Activated T-helper 1 cell treated with anti-CD3 and anti-CD28 coated beads, Interleukin-12 subunit alpha, Interleukin-12 subunit beta, Interleukin-2, Interleukin-4 antibody, amounts not matched to agents 30 ng/mL and 10 ng/mL and 1 ng/mL, durations not matched to agents 14 hours and 24 hours and 36 hours (primary cell): ENCODE measurements at regions not wholly inside any gene's neighbourhood (a gene's known extent, or its start where the extent isn't known, plus 50 kb on each side); places are given as distances from the start of the nearest gene placed in this dataset.

Experiments used
- DNase-seq: peaks from one replicate; pipeline ENCODE4 v3.0.0; 2021; ENCODE audit warnings: low spot score
- H3K27ac Mint-ChIP-seq: one replicate; pipeline ENCODE4 v1.8.0; 2021; ENCODE audit warnings: mild to moderate bottlenecking, mixed read lengths
- H3K27me3 Mint-ChIP-seq: one replicate; pipeline ENCODE4 v1.8.0; 2022; ENCODE audit warnings: mild to moderate bottlenecking, moderate library complexity, mixed read lengths; ENCODE audit not compliant: insufficient read depth
- H3K36me3 Mint-ChIP-seq: one replicate; pipeline ENCODE4 v1.8.0; 2021; ENCODE audit warnings: low read depth, mixed read lengths
- H3K4me1 Mint-ChIP-seq: one replicate; pipeline ENCODE4 v1.8.0; 2021; ENCODE audit warnings: low read depth, mixed read lengths
- H3K4me3 Mint-ChIP-seq: one replicate; pipeline ENCODE4 v1.8.0; 2021; ENCODE audit warnings: mild to moderate bottlenecking, moderate library complexity, mixed read lengths
- H3K9me3 Mint-ChIP-seq: one replicate; pipeline ENCODE4 v1.8.0; 2021; ENCODE audit warnings: mixed read lengths
- intact Hi-C: fragments of 100-400 bp; cut with micrococcal nuclease; formaldehyde crosslinking; loops from one replicate; pipeline ENCODE4 v1.15.1; 2024

GRCh38 chr13:89267734-89268133 is 1596.6 kb downstream of the SLITRK5 start:
- no peak for DNase-seq
- Mint-ChIP-seq H3K36me3 (no peaks in the 10 kb centered on the region), H3K27me3 (no peaks in the 10 kb centered on the region), H3K4me3 (no peak overlapping the region), H3K4me1 (no peaks in the 10 kb centered on the region), H3K27ac (no peak overlapping the region), H3K9me3 (peaks cover 21% of the 10 kb centered on the region)
- intact Hi-C loops, result no loop called here

- no peaks in the 10 kb centered on the region for H3K4me1 Mint-ChIP-seq
- H3K36me3 Mint-ChIP-seq, result no peaks in the 10 kb centered on the region
- intact Hi-C loops, result no loop called here
- no peaks in the 10 kb centered on the region for H3K27me3 Mint-ChIP-seq
- H3K9me3 Mint-ChIP-seq, result peaks cover 21% of the 10 kb centered on the region
- H3K27ac Mint-ChIP-seq, result no peak overlapping the region
- DNase-seq, result no peak
- H3K4me3 Mint-ChIP-seq, result no peak overlapping the region
Observed at GRCh38 chr13:89269737-89270136, 1598.6 kb downstream of the SLITRK5 start.

DNA sequence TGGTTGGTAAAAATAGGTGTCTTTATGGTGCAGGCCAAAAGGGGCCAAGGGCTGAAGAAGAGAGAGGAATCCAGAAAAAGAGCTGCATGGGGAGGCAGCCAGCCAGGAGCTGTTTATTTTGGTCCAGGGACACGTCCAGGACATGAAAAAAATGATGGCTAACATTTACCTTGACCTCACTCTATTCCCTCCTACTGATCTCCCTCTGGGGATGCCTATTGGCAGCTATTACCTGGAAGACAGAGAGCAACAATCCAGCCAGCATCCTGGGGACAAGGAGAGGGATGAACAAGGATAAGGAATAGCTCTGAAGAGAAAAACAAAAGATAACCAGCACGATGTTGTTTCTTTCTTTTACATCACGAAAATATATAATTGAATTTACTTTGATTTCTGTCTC is 1599.6 kb downstream of the SLITRK5 start:
- Mint-ChIP-seq H3K4me3 (no peak overlapping the region), H3K9me3 (peaks cover 21% of the 10 kb centered on the region), H3K27ac (no peak overlapping the region), H3K27me3 (no peaks in the 10 kb centered on the region), H3K4me1 (no peaks in the 10 kb centered on the region), H3K36me3 (no peaks in the 10 kb centered on the region)
- DNase-seq, result no peak
- intact Hi-C loops, result no loop called here

DNA sequence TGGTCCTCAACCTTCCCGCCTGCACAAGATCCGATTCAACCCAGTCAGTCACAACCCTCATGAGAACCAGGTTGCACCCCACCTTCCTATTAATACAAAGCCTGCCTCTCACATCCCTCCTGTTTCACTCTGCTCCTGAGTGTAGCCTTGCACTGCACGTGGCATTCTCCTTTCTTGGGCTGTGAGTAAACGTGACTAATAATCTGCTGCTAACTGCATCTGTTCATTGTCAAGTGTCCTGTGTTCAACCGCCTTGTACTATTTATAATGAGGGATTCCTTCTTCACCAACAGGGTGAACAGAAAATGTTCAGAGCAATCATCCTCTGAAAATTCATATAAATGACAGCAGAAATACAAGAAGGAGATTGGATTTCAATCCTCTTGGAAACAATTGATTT is 1608.2 kb downstream of the SLITRK5 start:
- no peaks in the 10 kb centered on the region for H3K4me1 Mint-ChIP-seq
- H3K27ac Mint-ChIP-seq, result no peak overlapping the region
- DNase-seq, result no peak
- H3K4me3 Mint-ChIP-seq, result no peak overlapping the region
- intact Hi-C loops, result no loop called here
- H3K36me3 Mint-ChIP-seq, result no peaks in the 10 kb centered on the region
- H3K27me3 Mint-ChIP-seq, result no peaks in the 10 kb centered on the region
- H3K9me3 Mint-ChIP-seq, result no peaks in the 10 kb centered on the region

- H3K27me3 Mint-ChIP-seq, result no peaks in the 10 kb centered on the region
- H3K36me3 Mint-ChIP-seq, result no peaks in the 10 kb centered on the region
- no peak overlapping the region for H3K27ac Mint-ChIP-seq
- DNase-seq, result no peak
- no peak overlapping the region for H3K4me3 Mint-ChIP-seq
- intact Hi-C loops, result no loop called here
- no peaks in the 10 kb centered on the region for H3K4me1 Mint-ChIP-seq
- H3K9me3 Mint-ChIP-seq, result no peaks in the 10 kb centered on the region
Observed at GRCh38 chr13:89281331-89281730, 1610.2 kb downstream of the SLITRK5 start.

- Mint-ChIP-seq H3K27me3 (no peaks in the 10 kb centered on the region), H3K4me3 (no peak overlapping the region), H3K36me3 (no peaks in the 10 kb centered on the region), H3K4me1 (no peaks in the 10 kb centered on the region), H3K9me3 (no peaks in the 10 kb centered on the region), H3K27ac (no peak overlapping the region)
- no peak for DNase-seq
- intact Hi-C loops, result no loop called here
Observed at GRCh38 chr13:89282241-89282640, 1611.1 kb downstream of the SLITRK5 start.

GRCh38 chr13:89287381-89287780 is 1616.2 kb downstream of the SLITRK5 start:
- H3K36me3 Mint-ChIP-seq, result no peaks in the 10 kb centered on the region
- no peaks in the 10 kb centered on the region for H3K4me1 Mint-ChIP-seq
- no peak for DNase-seq
- intact Hi-C loops, result no loop called here
- H3K9me3 Mint-ChIP-seq, result peaks cover 12% of the 10 kb centered on the region
- H3K4me3 Mint-ChIP-seq, result no peak overlapping the region
- no peak overlapping the region for H3K27ac Mint-ChIP-seq
- H3K27me3 Mint-ChIP-seq, result no peaks in the 10 kb centered on the region

DNA sequence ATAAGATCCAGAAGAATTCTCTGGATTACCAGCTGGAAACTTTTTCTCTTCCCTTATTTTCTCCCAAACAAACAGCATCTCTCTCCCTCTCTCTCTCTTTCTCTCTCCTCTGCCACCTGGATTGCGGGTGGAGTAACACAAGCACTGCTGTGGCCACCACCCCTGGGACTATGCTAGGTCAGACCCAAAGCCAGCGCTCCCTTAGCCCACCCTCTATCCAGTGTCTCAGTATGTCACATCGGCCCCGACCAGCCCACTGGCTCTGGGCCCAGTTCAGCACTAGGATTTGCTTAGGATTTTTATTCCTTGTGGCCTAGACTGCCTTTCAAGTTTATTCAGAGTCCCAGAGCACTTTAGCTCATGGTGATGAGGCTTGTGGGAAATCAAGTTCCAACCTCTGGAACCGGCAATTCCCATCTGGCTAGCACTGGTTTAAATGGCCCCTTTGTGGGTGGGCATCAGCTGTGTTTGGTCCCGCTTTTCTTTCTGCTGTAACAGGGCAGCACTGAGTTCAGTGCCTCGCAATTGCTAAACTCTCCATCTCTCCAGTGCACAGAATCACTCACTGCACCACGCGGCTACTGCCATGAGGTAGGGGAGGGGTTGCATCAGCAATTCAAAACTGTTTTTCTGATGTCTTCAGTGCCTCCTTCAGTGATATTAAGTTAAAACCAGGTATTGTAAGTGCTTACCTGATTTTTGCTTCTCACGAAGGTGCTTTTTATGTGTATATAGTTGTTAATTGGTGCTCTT is 1623.1 kb downstream of the SLITRK5 start:
- Mint-ChIP-seq H3K27ac (no peak overlapping the region), H3K9me3 (peaks cover 27% of the 10 kb centered on the region), H3K4me3 (no peak overlapping the region), H3K27me3 (no peaks in the 10 kb centered on the region), H3K36me3 (no peaks in the 10 kb centered on the region), H3K4me1 (no peaks in the 10 kb centered on the region)
- intact Hi-C loops, result no loop called here
- no peak for DNase-seq

DNA sequence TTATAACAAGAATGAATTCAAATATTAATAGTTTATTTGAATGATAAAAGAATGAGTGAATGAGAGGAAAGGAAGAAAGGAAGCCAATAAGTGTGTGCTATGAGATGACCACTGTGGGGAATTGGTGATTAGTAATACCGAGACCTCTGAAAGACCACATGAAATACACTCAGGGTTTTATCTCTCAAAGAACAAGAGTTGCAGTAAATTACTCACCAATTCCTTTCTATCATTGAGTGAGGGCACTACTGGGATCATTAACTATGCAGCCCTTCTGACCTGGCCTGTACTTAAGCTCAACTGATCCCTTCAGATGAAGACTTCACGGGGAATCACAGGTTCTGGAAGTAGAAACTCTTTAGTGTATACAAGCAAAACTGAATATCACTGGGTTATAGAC is 1636.1 kb downstream of the SLITRK5 start:
- Mint-ChIP-seq H3K4me3 (no peak overlapping the region), H3K9me3 (peaks cover 10% of the 10 kb centered on the region), H3K27ac (no peak overlapping the region), H3K36me3 (no peaks in the 10 kb centered on the region), H3K27me3 (no peaks in the 10 kb centered on the region), H3K4me1 (no peaks in the 10 kb centered on the region)
- no peak for DNase-seq
- intact Hi-C loops, result no loop called here

GRCh38 chr13:89310943-89311672 is 1639.9 kb downstream of the SLITRK5 start:
- intact Hi-C loops, result no loop called here

GRCh38 chr13:89315287-89315686 is 1644.1 kb downstream of the SLITRK5 start:
- H3K4me3 Mint-ChIP-seq, result no peak overlapping the region
- peaks cover 14% of the 10 kb centered on the region for H3K9me3 Mint-ChIP-seq
- H3K36me3 Mint-ChIP-seq, result no peaks in the 10 kb centered on the region
- H3K27me3 Mint-ChIP-seq, result no peaks in the 10 kb centered on the region
- no peak for DNase-seq
- no peak overlapping the region for H3K27ac Mint-ChIP-seq
- no peaks in the 10 kb centered on the region for H3K4me1 Mint-ChIP-seq
- intact Hi-C loops, result no loop called here

More at GRCh38 chr13:89310943-89311672, 1639.9 kb downstream of the SLITRK5 start:
- Mint-ChIP-seq H3K27ac (no peak overlapping the region), H3K4me1 (no peaks in the 10 kb centered on the region), H3K4me3 (no peak overlapping the region), H3K36me3 (no peaks in the 10 kb centered on the region), H3K9me3 (peaks cover 15% of the 10 kb centered on the region), H3K27me3 (no peaks in the 10 kb centered on the region)
- no peak for DNase-seq

- Mint-ChIP-seq H3K4me3 (no peak overlapping the region), H3K4me1 (no peaks in the 10 kb centered on the region), H3K36me3 (no peaks in the 10 kb centered on the region), H3K27ac (no peak overlapping the region), H3K27me3 (no peaks in the 10 kb centered on the region), H3K9me3 (peaks cover 11% of the 10 kb centered on the region)
- DNase-seq, result no peak
- intact Hi-C loops, result no loop called here
Observed at GRCh38 chr13:89322466-89322865, 1651.3 kb downstream of the SLITRK5 start.

DNA sequence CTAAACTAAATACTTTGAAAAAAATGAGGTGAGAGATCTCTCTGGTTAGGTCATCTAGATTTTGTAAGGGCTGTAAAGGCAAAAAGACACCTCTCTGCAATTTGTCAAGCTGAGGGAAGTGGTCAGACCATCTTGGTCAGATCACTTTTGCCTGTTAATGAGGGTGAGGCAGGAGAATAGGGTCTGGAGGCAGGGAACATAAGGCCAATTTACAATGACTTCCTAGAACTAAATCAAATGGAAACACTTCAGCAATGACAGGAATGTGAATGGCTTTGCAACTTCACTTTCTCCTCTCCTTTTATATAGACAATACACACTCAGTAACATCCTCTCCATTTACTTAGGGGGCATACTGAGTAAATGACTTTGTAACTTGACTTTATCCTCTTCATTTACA is 1653.4 kb downstream of the SLITRK5 start:
- H3K27ac Mint-ChIP-seq, result no peak overlapping the region
- H3K36me3 Mint-ChIP-seq, result no peaks in the 10 kb centered on the region
- H3K9me3 Mint-ChIP-seq, result peaks cover 11% of the 10 kb centered on the region
- H3K4me3 Mint-ChIP-seq, result no peak overlapping the region
- intact Hi-C loops, result no loop called here
- no peaks in the 10 kb centered on the region for H3K4me1 Mint-ChIP-seq
- no peaks in the 10 kb centered on the region for H3K27me3 Mint-ChIP-seq
- DNase-seq, result no peak
